B cell (primary cell): ENCODE measurements at regions not wholly inside any gene's neighbourhood (a gene's known extent, or its start where the extent isn't known, plus 50 kb on each side); places are given as distances from the start of the nearest gene placed in this dataset.

Experiments used
- ATAC-seq: fragments of 200-7000 bp; cut with Tn5 transposase; one replicate; pipeline ENCODE4 v1.10.0; 2021; ENCODE audit warnings: low read depth, mild to moderate bottlenecking, moderate number of reproducible peaks, moderate library complexity
- CTCF ChIA-PET: fragments of 350-600 bp; sonication (Branson Sonifier 250); formaldehyde crosslinking; loops from one replicate; lab custom pipeline; 2021; ENCODE audit warnings: antibody characterized with exemption, inconsistent platforms; lab: Charles Lee
- POLR2A ChIA-PET: fragments of 350-600 bp; sonication (Branson Sonifier 250); formaldehyde crosslinking; loops from one replicate; lab custom pipeline; 2021; ENCODE audit warnings: antibody characterized with exemption; lab: Charles Lee
- DNase-seq: peaks from one replicate; pipeline ENCODE4 v3.0.0; 2013
- H2AFZ ChIP-seq: 2 replicates; pipeline ENCODE4 v1.6.1; 2012; ENCODE audit warnings: mild to moderate bottlenecking, low read depth, low read length; ENCODE audit not compliant: insufficient read depth, poor library complexity, severe bottlenecking
- H3K27ac ChIP-seq, 2 donors: 1 replicate in 1 of 2; 2 replicates in 1 of 2; pipeline ENCODE4 v1.5.1; 2012 to 2013; ENCODE audit warnings: low read length in 2 of 2, mild to moderate bottlenecking in 2 of 2, moderate library complexity in 1 of 2
- H3K27me3 ChIP-seq, 4 experiments: fragments of 200-600 bp in 1 of 4; sonication (generic) in 1 of 4; replicated peaks in 1 of 4; 1 replicate in 2 of 4; 2 replicates in 2 of 4; pipeline versions ENCODE4 v1.6.1 to v1.7.0; 2013 to 2016; ENCODE audit warnings: low read length in 3 of 4, mild to moderate bottlenecking in 2 of 4, mixed read lengths in 1 of 4, moderate library complexity in 1 of 4; ENCODE audit not compliant: insufficient read depth in 4 of 4, control insufficient read depth in 3 of 4; ENCODE audit errors: control extremely low read depth in 1 of 4
- H3K36me3 ChIP-seq, 2 experiments: replicated peaks in 1 of 2; 1 replicate in 1 of 2; 2 replicates in 1 of 2; pipeline versions ENCODE4 v1.6.1 to v1.7.1; 2013; ENCODE audit warnings: low read length in 1 of 2; ENCODE audit not compliant: insufficient read depth in 2 of 2, control insufficient read depth in 1 of 2; ENCODE audit errors: control extremely low read depth in 1 of 2, extremely low read depth in 1 of 2
- H3K4me1 ChIP-seq, 2 donors: fragments of 200-600 bp in 1 of 2; sonication (generic) in 1 of 2; 1 replicate in 1 of 2; 2 replicates in 1 of 2; pipeline versions ENCODE4 v1.5.1 to v1.6.1; 2013 to 2017; ENCODE audit warnings: low read length in 2 of 2; ENCODE audit not compliant: control insufficient read depth in 2 of 2, insufficient read depth in 2 of 2
- H3K4me2 ChIP-seq: replicated peaks from 2 replicates; pipeline ENCODE3; 2012; ENCODE audit warnings: mild to moderate bottlenecking, low read depth, low read length; ENCODE audit not compliant: poor library complexity, severe bottlenecking
- H3K4me3 ChIP-seq, 5 experiments: fragments of 200-600 bp in 1 of 5; sonication (generic) in 1 of 5; 1 replicate in 3 of 5; 2 replicates in 2 of 5; pipeline versions ENCODE4 v1.5.1 to v1.7.0; 2011 to 2016; ENCODE audit warnings: low read length in 4 of 5, mild to moderate bottlenecking in 4 of 5, low read depth in 2 of 5, control low read depth in 1 of 5, moderate library complexity in 1 of 5; ENCODE audit not compliant: insufficient read depth in 1 of 5; ENCODE audit errors: control extremely low read depth in 1 of 5, extremely low read depth in 1 of 5
- H3K79me2 ChIP-seq: fragments of 200-600 bp; sonication (generic); one replicate; pipeline ENCODE4 v1.6.0; 2016; ENCODE audit warnings: low read length; ENCODE audit not compliant: control insufficient read depth, insufficient read depth
- H3K9ac ChIP-seq: fragments of 200-600 bp; sonication (generic); 2 replicates; pipeline ENCODE4 v1.6.1; 2017; ENCODE audit warnings: mild to moderate bottlenecking, low read length, moderate library complexity
- H3K9me3 ChIP-seq, 3 donors: one replicate each; pipeline versions ENCODE4 v1.6.1 to v1.7.1; 2013; ENCODE audit warnings: low read length in 2 of 3; ENCODE audit not compliant: control insufficient read depth in 2 of 3, insufficient read depth in 1 of 3; ENCODE audit errors: control extremely low read depth in 1 of 3
- H4K20me1 ChIP-seq: 2 replicates; pipeline ENCODE4 v1.6.0; 2012; ENCODE audit warnings: mild to moderate bottlenecking, low read length; ENCODE audit not compliant: insufficient read depth, control insufficient read depth, poor library complexity, severe bottlenecking
- H3K27ac Mint-ChIP-seq: one replicate; pipeline ENCODE4 v1.8.0; 2021; ENCODE audit warnings: mixed read lengths
- H3K27me3 Mint-ChIP-seq: one replicate; pipeline ENCODE4 v1.8.0; 2021; ENCODE audit warnings: mixed read lengths
- H3K4me1 Mint-ChIP-seq: one replicate; pipeline ENCODE4 v1.8.0; 2021; ENCODE audit warnings: mixed read lengths
- H3K4me3 Mint-ChIP-seq: one replicate; pipeline ENCODE4 v1.8.0; 2021; ENCODE audit warnings: mixed read lengths
- H3K9me3 Mint-ChIP-seq: one replicate; pipeline ENCODE4 v1.8.0; 2022; ENCODE audit warnings: mixed read lengths; ENCODE audit not compliant: insufficient read depth
- EZH2 ChIP-seq: IDR thresholded peaks from 2 replicates; pipeline ENCODE4 v1.6.1; 2012; ENCODE audit warnings: borderline replicate concordance, low read depth, mild to moderate bottlenecking, moderate library complexity, low read length; ENCODE audit not compliant: insufficient read depth, poor library complexity, severe bottlenecking
- WGBS: methylation state at CpG from one replicate; pipeline ENCODE4 v1.1.5; 2013; ENCODE audit warnings: missing lambda C conversion rate; ENCODE audit not compliant: insufficient coverage; 5-methylcytosine and 5-hydroxymethylcytosine counted together
- intact Hi-C: fragments of 100-400 bp; cut with micrococcal nuclease; formaldehyde crosslinking; loops from one replicate; pipeline ENCODE4 v1.10.0; 2022
- TF ChIP-seq, protein P1 (sequence below): fragments of 200-600 bp; IDR thresholded peaks from one replicate; pipeline ENCODE4 v1.8.0; 2022; ENCODE audit warnings: antibody characterized with exemption, mild to moderate bottlenecking

DNA sequence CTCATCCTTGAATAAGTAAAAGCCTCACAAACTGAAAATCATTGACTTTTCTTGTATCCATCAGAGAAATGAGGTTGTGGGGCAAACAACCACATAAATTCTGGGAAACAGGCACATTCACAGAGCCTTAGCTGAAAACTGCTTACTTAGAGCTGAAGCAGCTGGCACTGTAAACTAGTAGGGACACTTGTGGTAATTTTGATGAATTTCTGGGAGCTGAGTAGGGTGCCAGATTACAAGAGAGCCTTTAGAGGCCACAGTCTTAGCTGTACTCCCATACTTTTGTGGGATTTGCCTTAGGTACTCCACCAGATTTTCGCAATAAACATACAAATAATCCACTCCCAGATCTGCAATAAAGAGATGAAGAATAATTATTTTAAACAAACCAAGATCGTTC is 315.2 kb downstream of the TMX3 start:
- no CpG with 5 or more reads among the region's 2 CpGs for WGBS
- Histone ChIP-seq H3K36me3 (no peaks in the 10 kb centered on the region), H4K20me1 (no peaks in the 10 kb centered on the region), H3K9me3 (peaks cover 0 to 2% (median 0%) of the 10 kb centered on the region in 3 donors), H2AFZ (no peak overlapping the region), H3K4me1 (no peaks in the 10 kb centered on the region), H3K4me2 (no peak overlapping the region), H3K27me3 (no peaks in the 10 kb centered on the region), H3K4me3 (no peak overlapping the region), H3K9ac (no peak overlapping the region), H3K27ac (no peak overlapping the region), H3K79me2 (no peaks in the 10 kb centered on the region)
- no peak for TF ChIP-seq EZH2
- TF ChIP-seq, protein P1, sequence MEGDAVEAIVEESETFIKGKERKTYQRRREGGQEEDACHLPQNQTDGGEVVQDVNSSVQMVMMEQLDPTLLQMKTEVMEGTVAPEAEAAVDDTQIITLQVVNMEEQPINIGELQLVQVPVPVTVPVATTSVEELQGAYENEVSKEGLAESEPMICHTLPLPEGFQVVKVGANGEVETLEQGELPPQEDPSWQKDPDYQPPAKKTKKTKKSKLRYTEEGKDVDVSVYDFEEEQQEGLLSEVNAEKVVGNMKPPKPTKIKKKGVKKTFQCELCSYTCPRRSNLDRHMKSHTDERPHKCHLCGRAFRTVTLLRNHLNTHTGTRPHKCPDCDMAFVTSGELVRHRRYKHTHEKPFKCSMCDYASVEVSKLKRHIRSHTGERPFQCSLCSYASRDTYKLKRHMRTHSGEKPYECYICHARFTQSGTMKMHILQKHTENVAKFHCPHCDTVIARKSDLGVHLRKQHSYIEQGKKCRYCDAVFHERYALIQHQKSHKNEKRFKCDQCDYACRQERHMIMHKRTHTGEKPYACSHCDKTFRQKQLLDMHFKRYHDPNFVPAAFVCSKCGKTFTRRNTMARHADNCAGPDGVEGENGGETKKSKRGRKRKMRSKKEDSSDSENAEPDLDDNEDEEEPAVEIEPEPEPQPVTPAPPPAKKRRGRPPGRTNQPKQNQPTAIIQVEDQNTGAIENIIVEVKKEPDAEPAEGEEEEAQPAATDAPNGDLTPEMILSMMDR: no peak
- Mint-ChIP-seq H3K9me3 (peaks cover 2% of the 10 kb centered on the region), H3K27me3 (no peaks in the 10 kb centered on the region), H3K4me3 (no peak overlapping the region), H3K27ac (no peak overlapping the region), H3K4me1 (no peaks in the 10 kb centered on the region)
- ChIA-PET CTCF (no interaction called here), POLR2A (no interaction called here)
- ATAC-seq (no peak), DNase-seq (no peak)
- intact Hi-C loops: no loop called here

DNA sequence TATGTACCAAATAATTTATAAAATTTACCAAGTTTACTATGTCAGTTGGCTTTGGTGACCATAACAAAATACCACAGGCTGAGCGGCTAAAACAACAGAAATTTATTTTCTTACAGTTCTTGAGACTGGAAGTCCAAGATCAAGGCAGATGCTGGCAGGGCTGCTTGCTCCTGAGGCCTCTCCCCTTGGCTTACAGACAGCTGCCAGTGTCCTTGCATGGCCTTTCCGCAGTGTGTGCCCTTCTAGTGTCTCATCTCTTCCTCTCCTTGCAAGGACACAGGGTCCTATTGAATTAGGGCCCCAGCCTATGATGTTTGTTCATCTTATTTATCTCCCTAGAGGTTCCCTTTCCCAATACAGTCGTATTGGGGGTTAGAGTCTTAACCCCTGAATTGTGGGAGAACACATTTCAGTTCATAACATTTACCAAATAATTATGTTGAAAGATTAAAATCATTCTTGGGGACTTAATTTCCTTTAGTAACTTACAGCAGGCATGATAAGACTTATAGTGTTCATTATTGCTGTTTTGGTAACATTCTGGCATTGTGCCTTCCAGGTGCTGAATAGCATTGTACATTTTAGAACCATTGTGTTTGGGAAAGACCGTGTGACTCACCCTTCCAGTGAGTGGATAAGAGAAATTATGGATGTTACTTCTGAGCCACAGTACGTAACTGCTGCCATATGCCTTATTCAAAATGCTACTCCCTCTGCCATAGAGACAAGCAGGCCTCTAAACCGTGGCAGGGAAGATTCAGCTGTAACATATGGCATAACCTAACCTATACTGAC is 317.5 kb downstream of the TMX3 start:
- H3K27me3 ChIP-seq: no peaks in the 10 kb centered on the region
- Mint-ChIP-seq H3K27me3 (no peaks in the 10 kb centered on the region), H3K4me3 (no peak overlapping the region), H3K9me3 (no peaks in the 10 kb centered on the region), H3K27ac (no peak overlapping the region), H3K4me1 (no peaks in the 10 kb centered on the region)
- H4K20me1 ChIP-seq: no peaks in the 10 kb centered on the region
- ATAC-seq (no peak), DNase-seq (no peak)
- no peak for TF ChIP-seq EZH2
- TF ChIP-seq, protein P1: no peak
- H3K9ac ChIP-seq: no peak overlapping the region
- ChIA-PET POLR2A (no interaction called here), CTCF (no interaction called here)
- WGBS: 87% methylated on average over 3 of the region's 6 CpGs
- H2AFZ ChIP-seq: no peak overlapping the region
- intact Hi-C loops: no loop called here
- H3K9me3 ChIP-seq: peaks cover 0 to 2% (median 0%) of the 10 kb centered on the region in 3 donors
- H3K27ac ChIP-seq: no peak overlapping the region
- H3K36me3 ChIP-seq: no peaks in the 10 kb centered on the region
- H3K4me3 ChIP-seq: no peak overlapping the region
- H3K4me2 ChIP-seq: no peak overlapping the region
- no peaks in the 10 kb centered on the region for H3K79me2 ChIP-seq
- no peaks in the 10 kb centered on the region for H3K4me1 ChIP-seq
